ENCODE measurements at regions not wholly inside any gene's neighbourhood (a gene's known extent, or its start where the extent isn't known, plus 50 kb on each side); places are given as distances from the start of the nearest gene placed in this dataset.

- DNase-seq = no peak
These were observed 273.3 kb upstream of the ZPLD1 start for GRCh38 chr3:102161384-102162006.

GRCh38 chr3:102162251-102162650, 272.6 kb upstream of the ZPLD1 start:
- no peak for DNase-seq

- DNase-seq = no peak
These were observed 271.6 kb upstream of the ZPLD1 start for GRCh38 chr3:102163039-102163817.

- DNase-seq = no peak
These were observed 271.0 kb upstream of the ZPLD1 start for GRCh38 chr3:102163818-102164154.

GRCh38 chr3:102165367-102165766, 269.4 kb upstream of the ZPLD1 start:
- DNase-seq = no peak

- no peak for DNase-seq
These were observed 264.8 kb upstream of the ZPLD1 start for GRCh38 chr3:102169915-102170479.

- no peak for DNase-seq
These were observed 264.3 kb upstream of the ZPLD1 start for GRCh38 chr3:102170545-102170944.

GRCh38 chr3:102174312-102174712, 260.5 kb upstream of the ZPLD1 start:
- no peak for DNase-seq

GRCh38 chr3:102174832-102175374, 259.9 kb upstream of the ZPLD1 start:
- DNase-seq = no peak

GRCh38 chr3:102176333-102177050, 258.3 kb upstream of the ZPLD1 start:
- no peak for DNase-seq

- DNase-seq = no peak
These were observed 257.6 kb upstream of the ZPLD1 start for GRCh38 chr3:102177075-102177755.

GRCh38 chr3:102178817-102179216, 256.0 kb upstream of the ZPLD1 start:
- no peak for DNase-seq

GRCh38 chr3:102179326-102180177, 255.3 kb upstream of the ZPLD1 start:
- DNase-seq = no peak

- peak; percentile 21 for DNase-seq
These were observed 254.4 kb upstream of the ZPLD1 start for GRCh38 chr3:102180280-102180931.

GRCh38 chr3:102181175-102181920, 253.5 kb upstream of the ZPLD1 start:
- no peak for DNase-seq

- DNase-seq = no peak
These were observed 252.7 kb upstream of the ZPLD1 start for GRCh38 chr3:102182162-102182561.

- no peak for DNase-seq
These were observed 251.6 kb upstream of the ZPLD1 start for GRCh38 chr3:102183186-102183585.

- no peak for DNase-seq
These were observed 251.2 kb upstream of the ZPLD1 start for GRCh38 chr3:102183623-102184022.

- no peak for DNase-seq
These were observed 245.3 kb upstream of the ZPLD1 start for GRCh38 chr3:102189541-102189940.

- DNase-seq = no peak
These were observed 244.7 kb upstream of the ZPLD1 start for GRCh38 chr3:102189956-102190723.
